Adrenal gland (tissue), 5 donors: ENCODE measurements at regions not wholly inside any gene's neighbourhood (a gene's known extent, or its start where the extent isn't known, plus 50 kb on each side); places are given as distances from the start of the nearest gene placed in this dataset.

ENCODE experiments used
- POLR2A ChIP-seq, 2 donors: fragments of 450-650 bp; IDR thresholded peaks; one replicate each; pipeline ENCODE4 v1.6.1; 2017; ENCODE audit warnings: antibody characterized with exemption in 2 of 2, mild to moderate bottlenecking in 2 of 2, moderate library complexity in 1 of 2
- TF ChIP-seq, protein P1 (sequence below), 6 experiments: fragments of 450-650 bp in 4 of 6; fragments of 200-600 bp in 2 of 6; sonication (generic) in 1 of 6; IDR thresholded peaks; 1 replicate in 5 of 6; 2 replicates in 1 of 6; pipeline versions ENCODE4 v1.5.1 to v1.8.0; 2016 to 2021; ENCODE audit warnings: antibody characterized with exemption in 6 of 6, mild to moderate bottlenecking in 2 of 6, moderate library complexity in 1 of 6
- donor health status: DM: no; HTN: no; CAD: no.

DNA sequence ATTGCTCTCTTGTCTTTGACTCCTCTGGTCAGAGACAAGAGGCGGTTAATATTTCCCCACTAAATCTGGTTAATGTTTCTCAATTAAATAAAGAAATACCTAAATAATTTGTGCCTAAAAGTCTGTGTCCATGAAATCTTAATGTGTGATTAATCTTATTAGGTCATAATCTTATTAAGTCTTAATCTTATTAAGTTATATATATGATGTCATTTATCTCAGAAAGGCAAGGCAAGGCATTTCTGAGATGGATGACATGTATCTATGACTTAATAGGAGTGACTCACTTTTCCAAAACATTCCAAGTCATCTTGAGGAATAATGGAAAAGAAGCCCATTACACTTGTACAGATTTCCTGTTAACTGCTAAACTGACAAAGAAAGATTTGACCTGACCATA lies 74.7 kb downstream of the TRAM1L1 start:
- no peak for TF ChIP-seq POLR2A (IDR thresholded peaks at IDR 0.05)
- TF ChIP-seq, protein P1, sequence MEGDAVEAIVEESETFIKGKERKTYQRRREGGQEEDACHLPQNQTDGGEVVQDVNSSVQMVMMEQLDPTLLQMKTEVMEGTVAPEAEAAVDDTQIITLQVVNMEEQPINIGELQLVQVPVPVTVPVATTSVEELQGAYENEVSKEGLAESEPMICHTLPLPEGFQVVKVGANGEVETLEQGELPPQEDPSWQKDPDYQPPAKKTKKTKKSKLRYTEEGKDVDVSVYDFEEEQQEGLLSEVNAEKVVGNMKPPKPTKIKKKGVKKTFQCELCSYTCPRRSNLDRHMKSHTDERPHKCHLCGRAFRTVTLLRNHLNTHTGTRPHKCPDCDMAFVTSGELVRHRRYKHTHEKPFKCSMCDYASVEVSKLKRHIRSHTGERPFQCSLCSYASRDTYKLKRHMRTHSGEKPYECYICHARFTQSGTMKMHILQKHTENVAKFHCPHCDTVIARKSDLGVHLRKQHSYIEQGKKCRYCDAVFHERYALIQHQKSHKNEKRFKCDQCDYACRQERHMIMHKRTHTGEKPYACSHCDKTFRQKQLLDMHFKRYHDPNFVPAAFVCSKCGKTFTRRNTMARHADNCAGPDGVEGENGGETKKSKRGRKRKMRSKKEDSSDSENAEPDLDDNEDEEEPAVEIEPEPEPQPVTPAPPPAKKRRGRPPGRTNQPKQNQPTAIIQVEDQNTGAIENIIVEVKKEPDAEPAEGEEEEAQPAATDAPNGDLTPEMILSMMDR (IDR thresholded peaks at IDR 0.05), result no peak
